Thyroid gland (tissue), 4 donors: ENCODE measurements at regions not wholly inside any gene's neighbourhood (a gene's known extent, or its start where the extent isn't known, plus 50 kb on each side); places are given as distances from the start of the nearest gene placed in this dataset.

Source experiments
- DNase-seq, 2 donors: peaks; one replicate each; pipeline ENCODE4 v3.0.0-alpha.2; 2019
- H3K27ac ChIP-seq, 3 donors: fragments of 200-600 bp; sonication (generic); 1 replicate in 2 of 3; 2 replicates in 1 of 3; pipeline ENCODE4 v1.5.1; 2016 to 2019; ENCODE audit warnings: mild to moderate bottlenecking in 1 of 3, moderate library complexity in 1 of 3
- H3K27me3 ChIP-seq: fragments of 200-600 bp; sonication (generic); one replicate; pipeline ENCODE4 v1.5.1; 2019
- H3K36me3 ChIP-seq, 2 donors: fragments of 200-600 bp; sonication (generic); one replicate each; pipeline ENCODE4 v1.5.1; 2016 to 2019
- H3K4me1 ChIP-seq, 2 donors: fragments of 200-600 bp; sonication (generic); one replicate each; pipeline ENCODE4 v1.5.1; 2017 to 2019
- H3K4me3 ChIP-seq, 3 donors: fragments of 200-600 bp; sonication (generic); replicated peaks in 1 of 3; 1 replicate in 2 of 3; 2 replicates in 1 of 3; pipeline ENCODE4 v1.5.1; 2016; ENCODE audit warnings: mild to moderate bottlenecking in 1 of 3
- H3K9me3 ChIP-seq: fragments of 200-600 bp; sonication (generic); one replicate; pipeline ENCODE4 v1.5.1; 2017
- CTCF ChIP-seq, 6 experiments: fragments of 200-600 bp in 3 of 6; fragments of 450-650 bp in 3 of 6; sonication (generic) in 3 of 6; IDR thresholded peaks; one replicate each; pipeline ENCODE4 v1.5.1; 2016 to 2019; ENCODE audit warnings: antibody characterized with exemption in 6 of 6, mild to moderate bottlenecking in 2 of 6, inconsistent platforms in 1 of 6, moderate library complexity in 1 of 6
- POLR2A ChIP-seq, 2 donors: fragments of 450-650 bp; IDR thresholded peaks; one replicate each; pipeline ENCODE4 v1.6.1; 2017; ENCODE audit warnings: antibody characterized with exemption in 2 of 2, mild to moderate bottlenecking in 2 of 2, moderate library complexity in 1 of 2
- WGBS, 2 donors: methylation state at CpG; one replicate each; pipeline ENCODE4 v1.1.5; 2017; 5-methylcytosine and 5-hydroxymethylcytosine counted together
- intact Hi-C: fragments of 100-400 bp; cut with DNase I; formaldehyde crosslinking; loops from one replicate; pipeline ENCODE4 v1.15.1; 2023

GRCh38 chrX:69554321-69554947 lies 50.3 kb downstream of the NALF2 start:
- 71 to 79% methylated on average over 3 to 4 of the region's 4 CpGs for WGBS, 2 donors
- no peak for DNase-seq
- no peak overlapping the region for H3K4me3 ChIP-seq
- no peak for TF ChIP-seq CTCF (IDR thresholded peaks at IDR 0.05)
- H3K27me3 ChIP-seq: no peaks in the 10 kb centered on the region
- no peaks in the 10 kb centered on the region for H3K36me3 ChIP-seq
- no peaks in the 10 kb centered on the region for H3K9me3 ChIP-seq
- H3K4me1 ChIP-seq: peaks cover 0 to 4% of the 10 kb centered on the region in 2 donors
- no peak overlapping the region for H3K27ac ChIP-seq
- intact Hi-C loops: no loop called here

GRCh38 chrX:69555481-69556041 lies 51.4 kb downstream of the NALF2 start:
- Histone ChIP-seq H3K9me3 (no peaks in the 10 kb centered on the region), H3K36me3 (no peaks in the 10 kb centered on the region), H3K27ac (no peak overlapping the region), H3K27me3 (no peaks in the 10 kb centered on the region), H3K4me3 (no peak overlapping the region), H3K4me1 (peaks cover 0 to 4% of the 10 kb centered on the region in 2 donors)
- no peak for TF ChIP-seq POLR2A (IDR thresholded peaks at IDR 0.05)
- no peak for TF ChIP-seq CTCF (IDR thresholded peaks at IDR 0.05)
- DNase-seq: no peak
- intact Hi-C loops: no loop called here
- WGBS, 2 donors: 50 to 70% methylated on average over 3 to 5 of the region's 6 CpGs

GRCh38 chrX:69556060-69557011 lies 52.2 kb downstream of the NALF2 start:
- TF ChIP-seq CTCF (IDR thresholded peaks at IDR 0.05): no peak
- TF ChIP-seq POLR2A (IDR thresholded peaks at IDR 0.05): no peak
- peak; percentile 44 to 45 for DNase-seq
- Histone ChIP-seq H3K27ac (no peak overlapping the region), H3K4me3 (no peak overlapping the region), H3K27me3 (no peaks in the 10 kb centered on the region), H3K36me3 (no peaks in the 10 kb centered on the region), H3K9me3 (no peaks in the 10 kb centered on the region), H3K4me1 (peaks cover 0 to 4% of the 10 kb centered on the region in 2 donors)
- WGBS, 2 donors: 54 to 63% methylated on average over 16 of the region's 16 CpGs
- intact Hi-C loops: no loop called here

- Histone ChIP-seq H3K36me3 (no peaks in the 10 kb centered on the region), H3K27me3 (no peaks in the 10 kb centered on the region), H3K9me3 (no peaks in the 10 kb centered on the region), H3K4me1 (no peaks in the 10 kb centered on the region), H3K4me3 (no peak overlapping the region), H3K27ac (no peak overlapping the region)
- intact Hi-C loops: no loop called here
- no peak for DNase-seq
- WGBS, 2 donors: 80 to 92% methylated on average over 1 of the region's 1 CpG
- no peak for TF ChIP-seq POLR2A (IDR thresholded peaks at IDR 0.05)
- TF ChIP-seq CTCF (IDR thresholded peaks at IDR 0.05): no peak
Observed at GRCh38 chrX:69562904-69563578, 52.9 kb upstream of the EDA start.
